BJ (cell line): ENCODE measurements at regions not wholly inside any gene's neighbourhood (a gene's known extent, or its start where the extent isn't known, plus 50 kb on each side); places are given as distances from the start of the nearest gene placed in this dataset.

Experiments used
- CTCF ChIA-PET: fragments of 350-600 bp; formaldehyde crosslinking; extraction: SDS; loops from one replicate; lab custom pipeline; 2021; ENCODE audit warnings: antibody characterized with exemption, inconsistent platforms; lab: Yijun Ruan, JAX
- POLR2A ChIA-PET: fragments of 300-600 bp; sonication (Branson Sonifier 250); formaldehyde crosslinking; extraction: SDS; loops from one replicate; lab custom pipeline; 2021; ENCODE audit warnings: antibody characterized with exemption; lab: Charles Lee
- DNase-seq: peaks from one replicate; pipeline ENCODE4 v3.0.0-alpha.2; 2011; ENCODE audit warnings: low read depth
- H3K27me3 ChIP-seq: 2 replicates; pipeline ENCODE4 v1.6.0; 2011; ENCODE audit warnings: low read length; ENCODE audit not compliant: control insufficient read depth, insufficient read depth
- H3K36me3 ChIP-seq: 2 replicates; pipeline ENCODE4 v1.5.1; 2011; ENCODE audit warnings: low read length; ENCODE audit not compliant: control insufficient read depth, insufficient read depth
- H3K4me3 ChIP-seq: 2 replicates; pipeline ENCODE4 v1.5.1; 2011; ENCODE audit warnings: low read depth, mild to moderate bottlenecking, control low read depth, low read length
- CTCF ChIP-seq: IDR thresholded peaks from 2 replicates; pipeline ENCODE4 v1.5.1; 2011; ENCODE audit warnings: low read depth, mild to moderate bottlenecking, control low read depth, inconsistent platforms, low read length, moderate library complexity; ENCODE audit not compliant: insufficient read depth

DNA sequence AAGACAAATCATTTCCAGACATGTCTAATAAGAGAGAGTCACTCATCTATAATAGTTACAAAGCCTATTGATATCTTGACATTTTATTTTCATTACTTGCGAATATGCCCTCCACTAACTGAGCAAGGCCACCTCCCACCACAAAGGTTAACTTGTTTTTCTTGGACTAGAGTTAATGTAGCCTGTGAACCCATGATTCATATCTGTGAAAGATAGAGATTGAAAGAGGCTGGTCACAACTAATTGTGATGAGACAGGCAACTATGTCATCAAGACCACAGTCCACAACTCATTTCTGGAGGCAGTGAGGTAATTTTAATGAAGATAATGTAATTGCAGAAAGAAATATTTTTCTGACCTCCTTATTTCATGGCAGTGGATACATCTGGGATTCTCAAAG lies 491.8 kb upstream of the TPK1 start:
- H3K27me3 ChIP-seq: no peaks in the 10 kb centered on the region
- no peak overlapping the region for H3K4me3 ChIP-seq
- ChIA-PET POLR2A (no interaction called here), CTCF (no interaction called here)
- DNase-seq: no peak
- TF ChIP-seq CTCF: no peak
- H3K36me3 ChIP-seq: no peaks in the 10 kb centered on the region

- no peak for DNase-seq
- TF ChIP-seq CTCF: no peak
- Histone ChIP-seq H3K4me3 (no peak overlapping the region), H3K27me3 (no peaks in the 10 kb centered on the region), H3K36me3 (no peaks in the 10 kb centered on the region)
- CTCF ChIA-PET: no interaction called here
- POLR2A ChIA-PET: no interaction called here
Measured at GRCh38 chr7:145324081-145324480, 488.2 kb upstream of the TPK1 start.

- no peak for DNase-seq
- H3K27me3 ChIP-seq: no peaks in the 10 kb centered on the region
- TF ChIP-seq CTCF: no peak
- H3K36me3 ChIP-seq: no peaks in the 10 kb centered on the region
- ChIA-PET CTCF (interaction anchor here (0.6 kb wide), 1 partner anchor 1080 kb away, joined by 3 read pairs; no protein-coding TSS in a partner anchor), POLR2A (no interaction called here)
- H3K4me3 ChIP-seq: no peak overlapping the region
Measured at GRCh38 chr7:145313551-145313950, 477.7 kb upstream of the TPK1 start.

GRCh38 chr7:145293754-145294153 lies 457.9 kb upstream of the TPK1 start:
- Histone ChIP-seq H3K27me3 (no peaks in the 10 kb centered on the region), H3K36me3 (no peaks in the 10 kb centered on the region), H3K4me3 (no peak overlapping the region)
- ChIA-PET CTCF (no interaction called here), POLR2A (no interaction called here)
- DNase-seq: no peak
- no peak for TF ChIP-seq CTCF

GRCh38 chr7:145293228-145293701 lies 457.4 kb upstream of the TPK1 start:
- Histone ChIP-seq H3K4me3 (no peak overlapping the region), H3K36me3 (no peaks in the 10 kb centered on the region), H3K27me3 (no peaks in the 10 kb centered on the region)
- TF ChIP-seq CTCF: no peak
- ChIA-PET POLR2A (no interaction called here), CTCF (no interaction called here)
- DNase-seq: no peak
